ENCODE measurements at regions not wholly inside any gene's neighbourhood (a gene's known extent, or its start where the extent isn't known, plus 50 kb on each side); places are given as distances from the start of the nearest gene placed in this dataset.

- FAIRE-seq = no peak
Measured at GRCh38 chr10:131724169-131724545, 176.7 kb upstream of the PPP2R2D start.

GRCh38 chr10:131724891-131725580, 175.8 kb upstream of the PPP2R2D start:
- no peak for FAIRE-seq

DNA sequence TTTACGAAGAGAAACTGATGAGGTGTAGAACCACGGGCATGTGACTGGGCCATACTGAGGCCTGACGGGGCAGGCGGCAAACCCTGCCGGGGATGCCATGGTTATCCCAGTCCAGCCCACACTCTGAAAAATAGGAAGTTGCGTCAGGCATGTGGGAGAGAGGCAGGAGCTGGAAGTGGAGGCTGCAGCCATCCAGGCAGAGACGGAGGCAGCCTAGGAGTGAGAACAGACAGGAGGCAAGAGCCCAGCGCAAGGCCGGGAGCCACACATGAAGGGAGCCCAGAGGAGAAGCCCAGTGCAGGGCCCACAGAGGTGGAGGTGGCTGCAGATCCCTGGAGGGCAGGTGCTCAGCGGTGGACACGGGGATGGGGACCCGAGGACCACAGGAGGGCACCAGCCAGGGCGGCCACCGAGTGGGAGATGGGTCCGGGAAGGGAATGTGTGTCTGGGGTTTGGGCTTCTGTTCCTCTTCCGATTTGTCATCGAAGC, 175.2 kb upstream of the PPP2R2D start:
- FAIRE-seq = no peak

DNA sequence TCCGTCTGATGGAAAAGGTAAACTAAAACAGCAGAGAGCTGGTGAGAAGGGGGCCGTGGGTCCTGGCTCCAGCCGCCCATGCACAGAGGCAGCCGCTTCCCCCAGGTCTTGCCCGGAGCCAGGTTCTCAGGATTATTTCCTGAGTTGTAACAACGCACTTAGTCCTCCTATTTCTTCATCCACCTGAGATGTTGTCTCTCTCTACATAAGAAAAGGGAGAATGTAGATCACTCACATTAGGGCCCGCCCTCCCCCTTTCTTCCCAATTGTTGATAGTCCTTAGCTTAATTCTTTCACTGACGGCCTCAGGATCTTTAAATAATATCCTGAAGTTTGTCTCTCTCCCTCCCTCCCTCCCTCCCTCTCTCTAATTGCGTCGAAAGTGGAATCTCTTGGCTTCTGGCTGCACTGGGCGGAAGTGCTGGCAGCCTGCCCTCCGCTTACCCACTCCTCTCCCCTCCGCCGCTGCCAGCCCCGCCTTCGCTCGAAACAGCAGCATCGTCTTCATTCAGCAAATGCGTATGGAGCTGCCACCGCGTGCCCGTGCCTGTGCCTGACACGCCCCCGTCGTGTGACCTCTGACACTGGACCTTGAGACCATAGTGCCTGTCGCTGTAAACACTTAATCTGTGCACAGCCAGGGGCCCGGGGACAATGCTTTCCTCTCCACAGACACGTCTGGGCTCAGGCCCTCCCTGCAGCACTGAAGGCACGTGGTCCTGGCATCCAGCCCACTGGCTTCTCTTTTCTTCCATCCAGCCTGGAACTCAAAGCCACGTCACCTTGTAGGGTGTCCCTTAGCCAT, 174.5 kb upstream of the PPP2R2D start:
- FAIRE-seq = no peak

DNA sequence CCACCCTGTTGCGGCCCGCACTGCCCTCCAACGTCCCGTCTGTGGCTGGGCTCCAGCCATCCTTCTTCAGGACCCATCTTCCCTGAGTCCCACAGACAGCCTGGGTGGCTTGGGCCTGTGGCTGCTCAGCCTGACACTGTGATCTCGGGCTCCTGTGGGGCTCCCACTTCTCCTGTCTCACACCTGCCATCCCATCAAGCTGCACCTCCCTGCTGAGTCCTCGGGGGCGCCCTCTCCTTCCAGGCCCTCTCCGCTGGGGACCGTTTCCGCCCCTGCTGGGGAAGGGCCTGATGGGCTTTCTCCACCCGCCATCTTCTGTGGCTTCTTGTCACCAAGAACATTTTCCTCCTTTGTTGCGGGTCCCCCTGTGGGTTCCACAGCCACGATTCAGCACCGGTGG, 173.8 kb upstream of the PPP2R2D start:
- FAIRE-seq = no peak

DNA sequence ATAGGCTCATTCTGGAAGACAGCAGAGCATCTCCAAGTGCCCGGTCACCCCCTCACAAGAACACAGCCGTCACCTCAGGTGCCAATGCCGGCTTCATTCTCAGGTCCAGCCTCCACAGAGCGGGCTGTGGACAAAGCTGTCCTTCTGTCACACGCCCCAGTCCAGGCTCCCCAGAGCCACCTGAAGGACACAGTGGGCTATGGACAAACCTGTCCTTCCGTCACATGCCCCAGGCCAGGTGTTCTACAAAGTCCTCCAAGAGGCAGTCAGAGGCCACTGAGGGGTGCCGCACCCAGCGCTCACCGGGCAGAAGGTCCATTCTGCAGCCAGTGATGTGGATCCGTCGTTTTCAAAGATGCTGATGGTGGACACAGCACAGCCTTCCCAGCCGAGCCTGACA, 173.2 kb upstream of the PPP2R2D start:
- FAIRE-seq = no peak

DNA sequence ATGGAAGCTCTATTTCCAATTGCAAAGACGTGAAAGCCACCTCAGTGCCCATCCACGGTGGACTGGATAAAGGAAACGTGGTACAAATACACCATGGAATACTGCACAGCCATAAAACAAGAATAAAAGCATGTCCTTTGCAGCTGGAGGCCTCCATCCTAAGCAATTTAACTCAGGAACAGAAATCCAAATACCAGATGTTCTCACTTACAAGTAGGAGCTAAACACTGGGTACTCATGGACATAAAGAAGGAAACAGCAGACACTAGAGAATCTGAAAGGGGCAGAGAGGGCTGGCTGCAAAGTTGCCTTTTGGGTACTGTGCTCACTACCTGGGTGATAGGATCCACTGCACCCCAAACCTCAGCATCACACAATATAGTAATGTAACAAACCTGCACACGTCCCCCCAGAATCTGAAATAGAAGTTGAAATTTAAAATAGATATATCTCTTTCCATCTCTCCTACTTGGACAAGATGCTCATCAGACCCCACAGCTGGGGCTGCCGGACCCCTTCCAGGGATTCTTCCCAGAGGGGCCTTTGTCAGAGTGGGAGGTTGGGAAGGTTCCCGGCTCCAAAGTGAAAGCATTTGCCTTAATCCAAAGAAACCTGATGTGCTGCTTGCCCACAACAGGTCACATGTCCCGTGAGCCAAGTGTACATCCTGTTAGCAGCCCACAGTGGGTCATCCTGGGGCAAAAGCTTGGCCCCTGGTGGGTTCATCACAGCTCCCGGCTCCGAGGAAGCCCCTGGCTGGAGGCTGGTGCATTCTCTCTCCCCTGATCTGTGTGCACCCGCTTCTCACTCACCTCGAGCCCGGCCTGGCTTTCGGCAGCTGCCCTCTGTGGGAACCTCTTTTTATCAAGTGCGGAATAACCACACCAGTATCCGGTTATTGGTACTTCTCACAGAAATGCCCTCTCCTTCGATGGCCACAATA, 172.3 kb upstream of the PPP2R2D start:
- FAIRE-seq = no peak

- no peak for FAIRE-seq
Measured at GRCh38 chr10:131729361-131729760, 171.4 kb upstream of the PPP2R2D start.

- no peak for FAIRE-seq
Measured at GRCh38 chr10:131729938-131730660, 170.7 kb upstream of the PPP2R2D start.

DNA sequence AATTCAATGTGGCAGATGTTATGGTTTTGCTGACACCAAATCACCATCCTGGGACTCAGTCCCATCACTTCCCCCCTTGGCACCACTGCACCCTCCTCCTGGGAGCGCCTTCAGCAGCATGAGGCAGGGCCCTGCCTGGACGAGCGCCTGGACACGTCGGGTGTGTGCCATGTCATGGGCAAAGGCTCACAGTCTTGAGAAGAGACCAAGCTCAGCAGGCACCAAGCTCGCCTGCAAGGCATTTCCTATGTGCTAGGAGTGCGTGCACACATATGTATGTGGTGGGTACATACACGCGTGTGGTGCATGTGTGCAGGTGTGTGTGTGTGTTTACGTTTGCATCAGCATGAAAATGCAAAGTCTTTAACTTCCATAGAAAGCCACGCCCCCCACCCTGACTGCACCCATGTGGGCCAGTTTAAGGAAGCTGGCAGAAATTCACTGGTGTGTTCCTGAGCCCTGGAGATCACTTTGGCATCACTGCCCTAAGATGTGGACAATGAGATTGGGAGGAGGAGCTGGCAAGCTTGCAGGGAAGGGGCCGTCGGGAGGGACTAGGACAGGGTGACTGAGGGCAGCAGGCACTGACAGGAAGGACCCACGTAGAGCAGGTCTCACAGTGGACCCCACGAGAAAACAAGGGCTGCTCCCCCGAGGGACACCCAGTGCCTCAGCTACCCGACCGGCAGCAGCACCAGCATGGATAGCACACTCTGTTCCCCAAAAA, 169.9 kb upstream of the PPP2R2D start:
- FAIRE-seq = no peak

GRCh38 chr10:131731780-131732630, 168.8 kb upstream of the PPP2R2D start:
- no peak for FAIRE-seq

- no peak for FAIRE-seq
Measured at GRCh38 chr10:131732631-131733127, 168.1 kb upstream of the PPP2R2D start.

DNA sequence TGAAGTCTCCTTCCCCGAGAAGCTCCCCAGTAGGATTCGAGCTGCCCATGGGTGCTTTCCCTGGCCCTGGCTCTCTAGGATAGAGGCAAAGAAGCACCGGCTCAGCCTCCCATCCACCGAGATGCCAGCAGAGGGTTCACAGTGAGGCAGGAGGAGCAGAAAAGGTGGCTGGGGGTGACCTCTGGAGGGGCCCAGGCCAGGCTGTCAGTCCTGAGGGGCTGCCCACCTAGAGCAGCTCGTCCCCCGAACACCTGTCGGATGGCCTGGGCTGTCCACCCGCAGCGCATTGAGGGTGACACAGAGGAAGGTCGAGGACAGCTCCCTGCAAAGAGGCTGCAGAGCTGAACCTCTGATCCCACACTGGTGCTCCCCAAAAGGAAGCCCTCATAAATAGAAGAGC, 167.2 kb upstream of the PPP2R2D start:
- FAIRE-seq = no peak

DNA sequence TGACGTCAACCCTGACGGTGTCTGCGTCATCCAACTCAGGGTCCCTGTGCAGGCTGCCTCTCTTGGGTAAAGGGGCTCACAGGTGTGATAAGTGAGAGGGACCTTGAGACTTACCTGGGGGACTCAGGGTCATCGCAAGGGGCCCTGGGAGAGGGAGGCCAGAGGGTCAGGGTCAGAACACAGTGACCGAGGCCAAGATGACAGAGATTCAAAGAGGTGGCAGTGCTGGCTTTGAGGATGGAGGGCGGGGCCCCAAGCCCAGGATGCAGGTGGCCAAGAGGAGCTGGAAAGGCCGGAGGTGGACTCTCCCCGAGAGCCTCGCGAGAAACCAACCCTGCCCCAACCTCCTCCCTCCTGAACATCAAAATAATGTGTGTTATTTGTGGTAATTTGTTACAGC, 165.2 kb upstream of the PPP2R2D start:
- FAIRE-seq = no peak

- no peak for FAIRE-seq
Measured at GRCh38 chr10:131736321-131736980, 164.4 kb upstream of the PPP2R2D start.

GRCh38 chr10:131737543-131738395, 163.0 kb upstream of the PPP2R2D start:
- no peak for FAIRE-seq

DNA sequence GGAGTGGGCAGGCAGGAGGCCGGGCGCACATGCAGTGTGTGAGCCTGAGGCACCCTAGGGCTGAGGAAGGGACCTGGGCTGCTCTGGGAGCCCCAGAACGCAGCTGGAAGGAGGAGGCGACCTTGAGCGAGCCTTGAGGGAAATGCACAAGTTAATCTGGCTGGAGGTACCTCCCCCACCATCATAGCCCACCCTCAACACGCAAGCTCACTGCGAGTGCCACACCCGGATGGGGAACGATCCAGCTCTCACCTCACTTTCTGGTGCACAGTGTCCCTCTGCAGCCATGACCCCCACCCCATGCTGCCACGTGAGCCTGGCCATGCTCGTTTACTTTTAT, 162.4 kb upstream of the PPP2R2D start:
- FAIRE-seq = no peak

DNA sequence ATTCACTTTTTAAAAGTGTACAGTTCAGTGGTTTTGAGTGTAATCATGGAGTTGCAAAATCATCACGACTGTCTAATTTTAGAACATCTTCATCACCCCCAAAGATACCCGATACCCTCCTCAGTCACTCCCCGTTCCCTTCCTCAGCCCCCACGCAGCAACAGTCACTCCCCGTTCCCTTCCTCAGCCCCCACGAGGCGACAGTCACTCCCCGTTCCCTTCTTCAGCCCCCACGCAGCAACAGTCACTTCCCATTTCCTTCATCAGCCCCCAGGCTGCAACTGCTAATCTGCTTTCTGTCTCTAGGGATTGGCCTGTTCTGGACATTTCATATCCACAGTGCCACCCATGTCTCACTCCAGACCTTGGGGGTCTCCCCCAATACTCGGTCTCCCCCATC, 161.6 kb upstream of the PPP2R2D start:
- FAIRE-seq = no peak

DNA sequence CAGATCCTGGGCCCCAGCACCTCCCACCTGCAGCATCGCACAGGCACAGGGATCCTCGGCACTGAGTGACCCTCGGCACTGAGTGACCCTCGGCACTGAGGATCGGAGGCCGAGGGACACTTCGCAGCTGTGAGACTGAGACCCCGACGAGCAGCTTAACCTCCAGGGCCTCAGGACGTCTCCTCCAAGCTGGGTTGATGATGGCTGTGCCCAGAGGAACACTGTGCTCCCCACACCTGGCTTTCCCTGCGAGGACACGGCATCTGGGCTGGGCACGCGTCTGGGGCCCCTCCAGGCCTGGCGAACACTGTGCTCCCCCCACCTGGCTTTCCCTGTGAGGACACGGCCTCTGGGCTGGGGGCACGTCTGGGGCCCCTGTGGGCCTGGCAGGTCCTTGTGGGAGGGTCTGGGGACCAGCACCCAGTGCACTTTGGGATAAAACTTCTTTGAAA, 158.3 kb upstream of the PPP2R2D start:
- FAIRE-seq = no peak
